Neural progenitor cell (in vitro differentiated cells): ENCODE measurements at regions not wholly inside any gene's neighbourhood (a gene's known extent, or its start where the extent isn't known, plus 50 kb on each side); places are given as distances from the start of the nearest gene placed in this dataset.
"Not testable (repeated sequence)": the region's sequence is repeated elsewhere in the genome, so short reads cannot be mapped to it uniquely, and the experiment has no call there.

Experiments used
- DNase-seq: peaks from one replicate; pipeline ENCODE4 v3.0.0-alpha.2; 2016; ENCODE audit warnings: low spot score
- H2AFZ ChIP-seq: fragments of 200-600 bp; sonication (generic); replicated peaks from 2 replicates; pipeline ENCODE4 v1.6.1; 2016; ENCODE audit warnings: antibody characterized with exemption
- H3F3A ChIP-seq: fragments of 200-600 bp; sonication (generic); 2 replicates; pipeline ENCODE4 v1.6.1; 2016; ENCODE audit warnings: antibody characterized with exemption, low read depth
- H3K27ac ChIP-seq: fragments of 200-600 bp; sonication (generic); 2 replicates; pipeline ENCODE4 v1.5.1; 2016; ENCODE audit warnings: mild to moderate bottlenecking
- H3K27me3 ChIP-seq: fragments of 200-600 bp; sonication (generic); 2 replicates; pipeline ENCODE4 v1.6.1; 2016; ENCODE audit warnings: mild to moderate bottlenecking, moderate library complexity
- H3K36me3 ChIP-seq: fragments of 200-600 bp; sonication (generic); 2 replicates; pipeline ENCODE4 v1.5.1; 2016
- H3K4me1 ChIP-seq: fragments of 200-600 bp; sonication (generic); 2 replicates; pipeline ENCODE4 v1.6.1; 2016; ENCODE audit warnings: mixed run types
- H3K4me2 ChIP-seq: fragments of 200-600 bp; sonication (generic); 2 replicates; pipeline ENCODE4 v1.6.1; 2016
- H3K4me3 ChIP-seq: fragments of 200-600 bp; sonication (generic); 2 replicates; pipeline ENCODE4 v1.5.1; 2016
- H3K79me2 ChIP-seq: fragments of 200-600 bp; sonication (generic); 2 replicates; pipeline ENCODE4 v1.6.1; 2016; ENCODE audit warnings: low read depth
- H3K9ac ChIP-seq: fragments of 200-600 bp; sonication (generic); 2 replicates; pipeline ENCODE4 v1.6.1; 2016
- H3K9me3 ChIP-seq: fragments of 200-600 bp; sonication (generic); 2 replicates; pipeline ENCODE4 v1.5.1; 2016; ENCODE audit warnings: low read depth
- H4K20me1 ChIP-seq: fragments of 200-600 bp; sonication (generic); 2 replicates; pipeline ENCODE4 v1.6.1; 2016; ENCODE audit warnings: low read depth
- H3K27ac Mint-ChIP-seq: 3 replicates; pipeline ENCODE4 v1.8.0; 2021; ENCODE audit warnings: mixed read lengths
- H3K27me3 Mint-ChIP-seq: 2 replicates; pipeline ENCODE4 v1.8.0; 2022; ENCODE audit warnings: low read depth, mild to moderate bottlenecking, inconsistent platforms, moderate library complexity, mixed read lengths; ENCODE audit not compliant: insufficient read depth
- H3K36me3 Mint-ChIP-seq: 3 replicates; pipeline ENCODE4 v1.8.0; 2021; ENCODE audit warnings: mixed read lengths
- H3K4me1 Mint-ChIP-seq: 3 replicates; pipeline ENCODE4 v1.8.0; 2021; ENCODE audit warnings: mixed read lengths
- H3K4me3 Mint-ChIP-seq: 3 replicates; pipeline ENCODE4 v1.8.0; 2021; ENCODE audit warnings: mild to moderate bottlenecking, moderate library complexity, mixed read lengths
- H3K9me3 Mint-ChIP-seq: 3 replicates; pipeline ENCODE4 v1.8.0; 2020; ENCODE audit warnings: mixed read lengths
- CTCF ChIP-seq: fragments of 200-600 bp; sonication (generic); IDR thresholded peaks from 2 replicates; pipeline ENCODE4 v1.5.1; 2017; ENCODE audit warnings: antibody characterized with exemption, mild to moderate bottlenecking
- EZH2 ChIP-seq: fragments of 200-600 bp; sonication (generic); IDR thresholded peaks from 2 replicates; pipeline ENCODE4 v1.6.1; 2017; ENCODE audit warnings: antibody characterized with exemption, mild to moderate bottlenecking, moderate library complexity
- EZH2phosphoT487 ChIP-seq: fragments of 200-600 bp; sonication (generic); IDR thresholded peaks from 2 replicates; pipeline ENCODE4 v1.6.1; 2017; ENCODE audit warnings: antibody characterized with exemption

- Histone ChIP-seq H3K79me2 (no peaks in the 10 kb centered on the region), H3K9ac (no peak overlapping the region), H3K27me3 (no peaks in the 10 kb centered on the region), H3K4me2 (peak overlapping the region; percentile 32), H4K20me1 (no peaks in the 10 kb centered on the region), H3F3A (peaks cover 6% of the 10 kb centered on the region), H3K9me3 (no peaks in the 10 kb centered on the region), H3K4me3 (no peak overlapping the region), H3K27ac (no peak overlapping the region), H3K4me1 (peaks cover 23% of the 10 kb centered on the region), H3K36me3 (no peaks in the 10 kb centered on the region), H2AFZ (peak overlapping the region; percentile 63)
- TF ChIP-seq EZH2 (no peak), CTCF (no peak), EZH2phosphoT487 (no peak)
- Mint-ChIP-seq H3K4me3 (no peak overlapping the region), H3K27me3 (no peaks in the 10 kb centered on the region), H3K36me3 (no peaks in the 10 kb centered on the region), H3K4me1 (peaks cover 11% of the 10 kb centered on the region), H3K9me3 (peaks cover 6% of the 10 kb centered on the region), H3K27ac (peak overlapping the region; percentile 14)
- DNase-seq, result no peak
Observed at GRCh38 chr2:67904966-67905365, 157.8 kb downstream of the C1D start.

- H3K4me3 ChIP-seq, H3F3A ChIP-seq, H3K36me3 ChIP-seq, H2AFZ ChIP-seq, H3K9me3 Mint-ChIP-seq, H3K27ac ChIP-seq, DNase-seq, H3K79me2 ChIP-seq, H3K27ac Mint-ChIP-seq, H3K27me3 Mint-ChIP-seq, H3K9me3 ChIP-seq, H3K27me3 ChIP-seq, H3K9ac ChIP-seq, H3K4me3 Mint-ChIP-seq, H3K4me2 ChIP-seq, H3K36me3 Mint-ChIP-seq, H4K20me1 ChIP-seq: not testable (repeated sequence)
- H3K4me1 Mint-ChIP-seq, result peaks cover 11% of the 10 kb centered on the region
- H3K4me1 ChIP-seq, result peaks cover 23% of the 10 kb centered on the region
Observed at GRCh38 chr2:67906547-67906946, 156.3 kb downstream of the C1D start.

- Histone ChIP-seq H3K9ac (no peak overlapping the region), H3K4me1 (peaks cover 5% of the 10 kb centered on the region), H4K20me1 (no peaks in the 10 kb centered on the region), H3K4me3 (no peak overlapping the region), H3K9me3 (no peaks in the 10 kb centered on the region), H3K27me3 (no peaks in the 10 kb centered on the region), H3F3A (no peaks in the 10 kb centered on the region), H3K4me2 (no peak overlapping the region), H3K27ac (no peak overlapping the region), H3K36me3 (no peaks in the 10 kb centered on the region), H2AFZ (no peak overlapping the region), H3K79me2 (no peaks in the 10 kb centered on the region)
- Mint-ChIP-seq H3K27me3 (peaks cover 5% of the 10 kb centered on the region), H3K9me3 (no peaks in the 10 kb centered on the region), H3K27ac (no peak overlapping the region), H3K4me3 (no peak overlapping the region), H3K4me1 (peaks cover 3% of the 10 kb centered on the region), H3K36me3 (no peaks in the 10 kb centered on the region)
- TF ChIP-seq EZH2phosphoT487, result no peak
- TF ChIP-seq CTCF, result no peak
- no peak for TF ChIP-seq EZH2
- no peak for DNase-seq
Observed at GRCh38 chr2:67917332-67918054, 145.3 kb downstream of the C1D start.

- DNase-seq, result no peak
- H2AFZ ChIP-seq, result no peak overlapping the region
- Mint-ChIP-seq H3K4me3 (no peak overlapping the region), H3K9me3 (no peaks in the 10 kb centered on the region), H3K27me3 (peaks cover 5% of the 10 kb centered on the region), H3K36me3 (no peaks in the 10 kb centered on the region), H3K4me1 (peaks cover 3% of the 10 kb centered on the region), H3K27ac (no peak overlapping the region)
- no peak overlapping the region for H3K4me3 ChIP-seq
- peaks cover 5% of the 10 kb centered on the region for H3K4me1 ChIP-seq
- no peaks in the 10 kb centered on the region for H3K79me2 ChIP-seq
- no peaks in the 10 kb centered on the region for H3K27me3 ChIP-seq
- H3F3A ChIP-seq, result no peaks in the 10 kb centered on the region
- H3K36me3 ChIP-seq, result no peaks in the 10 kb centered on the region
- no peak for TF ChIP-seq EZH2
- TF ChIP-seq EZH2phosphoT487, result no peak
- TF ChIP-seq CTCF, result no peak
- H3K27ac ChIP-seq, result no peak overlapping the region
- H4K20me1 ChIP-seq, result no peaks in the 10 kb centered on the region
- no peaks in the 10 kb centered on the region for H3K9me3 ChIP-seq
- no peak overlapping the region for H3K4me2 ChIP-seq
- no peak overlapping the region for H3K9ac ChIP-seq
Observed at GRCh38 chr2:67918471-67918870, 144.3 kb downstream of the C1D start.
